Sigmoid colon (tissue), 6 donors: ENCODE measurements at regions not wholly inside any gene's neighbourhood (a gene's known extent, or its start where the extent isn't known, plus 50 kb on each side); places are given as distances from the start of the nearest gene placed in this dataset.

Experiments used
- DNase-seq: peaks from one replicate; pipeline ENCODE4 v3.0.0-alpha.2; 2019
- H3K27ac ChIP-seq, 4 donors: fragments of 200-600 bp; sonication (generic); one replicate each; pipeline ENCODE4 v1.5.1; 2016 to 2019; ENCODE audit warnings: mild to moderate bottlenecking in 1 of 4
- H3K27me3 ChIP-seq, 3 donors: fragments of 200-600 bp; sonication (generic); one replicate each; pipeline ENCODE4 v1.5.1; 2019; ENCODE audit warnings: mild to moderate bottlenecking in 1 of 3
- H3K36me3 ChIP-seq, 4 donors: fragments of 200-600 bp; sonication (generic); one replicate each; pipeline ENCODE4 v1.5.1; 2016 to 2019
- H3K4me1 ChIP-seq, 4 donors: fragments of 200-600 bp; sonication (generic); one replicate each; pipeline ENCODE4 v1.5.1; 2017 to 2019
- H3K4me3 ChIP-seq, 4 donors: fragments of 200-600 bp; sonication (generic); one replicate each; pipeline ENCODE4 v1.5.1; 2017 to 2019; ENCODE audit warnings: mild to moderate bottlenecking in 2 of 4, moderate library complexity in 1 of 4
- H3K9me3 ChIP-seq, 4 donors: fragments of 200-600 bp in 3 of 4; sonication (generic) in 3 of 4; one replicate each; pipeline versions ENCODE4 v1.5.1 to v1.6.1; 2013 to 2019
- CTCF ChIP-seq, 4 experiments: fragments of 450-650 bp in 3 of 4; fragments of 200-600 bp in 1 of 4; IDR thresholded peaks; one replicate each; pipeline ENCODE4 v1.5.1; 2016 to 2019; ENCODE audit warnings: antibody characterized with exemption in 4 of 4, mild to moderate bottlenecking in 3 of 4, moderate library complexity in 2 of 4
- EP300 ChIP-seq, 4 donors: sonication (generic); formaldehyde crosslinking; IDR thresholded peaks; one replicate each; pipeline ENCODE4 v1.6.1; 2017; ENCODE audit warnings: antibody characterized with exemption in 4 of 4
- POLR2A ChIP-seq, 2 donors: fragments of 450-650 bp; IDR thresholded peaks; one replicate each; pipeline ENCODE4 v1.6.1; 2016; ENCODE audit warnings: antibody characterized with exemption in 2 of 2, mild to moderate bottlenecking in 2 of 2, moderate library complexity in 2 of 2
- POLR2AphosphoS5 ChIP-seq, 4 donors: sonication (generic); formaldehyde crosslinking; IDR thresholded peaks; one replicate each; pipeline ENCODE4 v1.6.1; 2017; ENCODE audit warnings: antibody characterized with exemption in 4 of 4
- WGBS, 2 donors: extraction: QIAGEN DNeasy Blood & Tissue Kit; methylation state at CpG; one replicate each; pipeline ENCODE4 v1.1.7; 2013; 5-methylcytosine and 5-hydroxymethylcytosine counted together
- intact Hi-C: fragments of 100-400 bp; cut with DNase I; formaldehyde crosslinking; loops from one replicate; pipeline ENCODE4 v1.15.1; 2023
- donor health status: healthy with polysubstance abuse.
- donor health status: healthy.

- Histone ChIP-seq H3K4me3 (no peak overlapping the region), H3K9me3 (no peaks in the 10 kb centered on the region), H3K27ac (peak overlapping the region in 2 of 4 donors; percentile 40 to 56), H3K27me3 (peaks cover 0 to 7% (median 0%) of the 10 kb centered on the region in 3 donors), H3K4me1 (peaks cover 0 to 43% (median 28%) of the 10 kb centered on the region in 4 donors), H3K36me3 (peaks cover 0 to 9% (median 0%) of the 10 kb centered on the region in 4 donors)
- intact Hi-C loops = no loop called here
- TF ChIP-seq EP300 (IDR thresholded peaks at IDR 0.05) (no peak), POLR2AphosphoS5 (IDR thresholded peaks at IDR 0.05) (peak in 1 of 4 donors; percentile 8), POLR2A (IDR thresholded peaks at IDR 0.05) (no peak), CTCF (IDR thresholded peaks at IDR 0.05) (no peak)
- no peak for DNase-seq
- WGBS, 2 donors = 59 to 73% methylated on average over 3 of the region's 3 CpGs
Observed at GRCh38 chr17:79412886-79413390, 197.9 kb downstream of the RBFOX3 start.

GRCh38 chr17:79412110-79412509, 198.7 kb downstream of the RBFOX3 start:
- Histone ChIP-seq H3K27me3 (peaks cover 0 to 7% (median 0%) of the 10 kb centered on the region in 3 donors), H3K36me3 (peaks cover 0 to 9% (median 0%) of the 10 kb centered on the region in 4 donors), H3K9me3 (no peaks in the 10 kb centered on the region), H3K4me1 (peaks cover 0 to 50% (median 28%) of the 10 kb centered on the region in 4 donors), H3K4me3 (no peak overlapping the region), H3K27ac (no peak overlapping the region)
- TF ChIP-seq CTCF (IDR thresholded peaks at IDR 0.05) (no peak), POLR2AphosphoS5 (IDR thresholded peaks at IDR 0.05) (no peak), EP300 (IDR thresholded peaks at IDR 0.05) (no peak), POLR2A (IDR thresholded peaks at IDR 0.05) (no peak)
- intact Hi-C loops = no loop called here
- WGBS, 2 donors = 89 to 92% methylated on average over 3 of the region's 3 CpGs
- no peak for DNase-seq

- intact Hi-C loops = no loop called here
Observed at GRCh38 chr17:79411419-79411818, 199.4 kb downstream of the RBFOX3 start.

GRCh38 chr17:79410681-79411080, 200.2 kb downstream of the RBFOX3 start:
- no peak overlapping the region for H3K4me3 ChIP-seq
- DNase-seq = no peak
- H3K27me3 ChIP-seq = peaks cover 0 to 3% (median 0%) of the 10 kb centered on the region in 3 donors
- no peak overlapping the region for H3K27ac ChIP-seq
- intact Hi-C loops = no loop called here
- WGBS, 2 donors = 64 to 78% methylated on average over 9 of the region's 9 CpGs
- TF ChIP-seq POLR2AphosphoS5 (IDR thresholded peaks at IDR 0.05) (no peak), CTCF (IDR thresholded peaks at IDR 0.05) (no peak), POLR2A (IDR thresholded peaks at IDR 0.05) (no peak), EP300 (IDR thresholded peaks at IDR 0.05) (no peak)
- H3K9me3 ChIP-seq = no peaks in the 10 kb centered on the region
- H3K4me1 ChIP-seq = peaks cover 0 to 46% (median 26%) of the 10 kb centered on the region in 4 donors
- peaks cover 0 to 20% (median 0%) of the 10 kb centered on the region in 4 donors for H3K36me3 ChIP-seq

More at GRCh38 chr17:79411419-79411818, 199.4 kb downstream of the RBFOX3 start:
- Histone ChIP-seq H3K4me3 (no peak overlapping the region), H3K36me3 (peaks cover 0 to 15% (median 0%) of the 10 kb centered on the region in 4 donors), H3K27me3 (peaks cover 0 to 7% (median 0%) of the 10 kb centered on the region in 3 donors), H3K27ac (no peak overlapping the region), H3K4me1 (peaks cover 0 to 50% (median 28%) of the 10 kb centered on the region in 4 donors), H3K9me3 (no peaks in the 10 kb centered on the region)
- no peak for TF ChIP-seq EP300 (IDR thresholded peaks at IDR 0.05)
- TF ChIP-seq POLR2AphosphoS5 (IDR thresholded peaks at IDR 0.05) = no peak
- no peak for TF ChIP-seq CTCF (IDR thresholded peaks at IDR 0.05)
- TF ChIP-seq POLR2A (IDR thresholded peaks at IDR 0.05) = no peak
- WGBS, 2 donors = 64 to 72% methylated on average over 8 of the region's 8 CpGs
- DNase-seq = no peak
